Spleen (tissue), 11 donors: ENCODE measurements at regions not wholly inside any gene's neighbourhood (a gene's known extent, or its start where the extent isn't known, plus 50 kb on each side); places are given as distances from the start of the nearest gene placed in this dataset.

Source experiments
- DNase-seq: peaks from one replicate; pipeline ENCODE4 v3.0.0-alpha.2; 2020
- H3K27ac ChIP-seq, 8 donors: fragments of 200-600 bp; sonication (generic) in 7 of 8; 1 replicate in 4 of 8; 2 replicates in 4 of 8; pipeline versions ENCODE4 v1.5.0 to v1.8.0; 2016 to 2021; ENCODE audit warnings: inconsistent platforms in 4 of 8, mild to moderate bottlenecking in 4 of 8, moderate library complexity in 1 of 8
- H3K27me3 ChIP-seq, 7 donors: fragments of 200-600 bp; sonication (generic) in 6 of 7; replicated peaks in 1 of 7; 1 replicate in 4 of 7; 2 replicates in 3 of 7; pipeline versions ENCODE4 v1.5.0 to v1.8.0; 2016 to 2021; ENCODE audit warnings: inconsistent platforms in 3 of 7, mild to moderate bottlenecking in 1 of 7
- H3K36me3 ChIP-seq, 6 donors: fragments of 200-600 bp; sonication (generic) in 5 of 6; 1 replicate in 4 of 6; 2 replicates in 2 of 6; pipeline versions ENCODE4 v1.5.0 to v1.8.0; 2016 to 2021; ENCODE audit warnings: inconsistent platforms in 2 of 6
- H3K4me1 ChIP-seq, 6 donors: fragments of 200-600 bp; sonication (generic) in 5 of 6; 1 replicate in 3 of 6; 2 replicates in 3 of 6; pipeline versions ENCODE4 v1.5.0 to v1.8.0; 2016 to 2021; ENCODE audit warnings: inconsistent platforms in 3 of 6
- H3K4me3 ChIP-seq, 8 donors: fragments of 200-600 bp; sonication (generic) in 7 of 8; 1 replicate in 4 of 8; 2 replicates in 4 of 8; pipeline versions ENCODE4 v1.5.0 to v1.8.0; 2016 to 2021; ENCODE audit warnings: inconsistent platforms in 4 of 8, mild to moderate bottlenecking in 4 of 8, moderate library complexity in 2 of 8
- H3K9me3 ChIP-seq, 8 donors: fragments of 200-600 bp; sonication (generic) in 7 of 8; 1 replicate in 4 of 8; 2 replicates in 4 of 8; pipeline versions ENCODE4 v1.5.0 to v1.8.0; 2016 to 2021; ENCODE audit warnings: inconsistent platforms in 4 of 8
- POLR2A ChIP-seq, 3 donors: fragments of 450-650 bp; IDR thresholded peaks; one replicate each; pipeline ENCODE4 v1.5.1; 2017; ENCODE audit warnings: antibody characterized with exemption in 3 of 3, mild to moderate bottlenecking in 1 of 3
- POLR2AphosphoS5 ChIP-seq, 3 donors: sonication (generic); formaldehyde crosslinking; IDR thresholded peaks; one replicate each; pipeline ENCODE4 v1.5.1; 2017; ENCODE audit warnings: antibody characterized with exemption in 3 of 3
- WGBS, 5 donors: extraction: QIAGEN DNeasy Blood & Tissue Kit in 3 of 5; methylation state at CpG; one replicate each; pipeline versions ENCODE4 v1.1.5 to v1.1.7; 2013 to 2018; 5-methylcytosine and 5-hydroxymethylcytosine counted together
- intact Hi-C: fragments of 100-400 bp; cut with DNase I; formaldehyde crosslinking; loops from one replicate; pipeline ENCODE4 v1.15.0; 2023; ENCODE audit warnings: low total_unique reads
- TF ChIP-seq, protein P1 (sequence below), 11 experiments: fragments of 200-600 bp in 7 of 11; fragments of 450-650 bp in 4 of 11; sonication (generic) in 4 of 11; IDR thresholded peaks in 8 of 11; conservative IDR thresholded peaks in 3 of 11; 1 replicate in 7 of 11; 2 replicates in 4 of 11; pipeline versions ENCODE4 v1.4.0 to v1.8.0; 2016 to 2021; ENCODE audit warnings: antibody characterized with exemption in 11 of 11, inconsistent platforms in 4 of 11, mild to moderate bottlenecking in 1 of 11
- donor health status: healthy with polysubstance abuse.
- donor health status: DM: no; HTN: no; CAD: no; lungs with moderate emphysema.
- donor health status: DM: no; HTN: no; CAD: no.
- donor health status: Bipolar disorder and iron deficiency.
- donor health status: healthy.
- donor health status: DM: no; HTN: no; CAD: no.
- donor health status: DM: yes; HTN: yes; CAD: no.

DNA sequence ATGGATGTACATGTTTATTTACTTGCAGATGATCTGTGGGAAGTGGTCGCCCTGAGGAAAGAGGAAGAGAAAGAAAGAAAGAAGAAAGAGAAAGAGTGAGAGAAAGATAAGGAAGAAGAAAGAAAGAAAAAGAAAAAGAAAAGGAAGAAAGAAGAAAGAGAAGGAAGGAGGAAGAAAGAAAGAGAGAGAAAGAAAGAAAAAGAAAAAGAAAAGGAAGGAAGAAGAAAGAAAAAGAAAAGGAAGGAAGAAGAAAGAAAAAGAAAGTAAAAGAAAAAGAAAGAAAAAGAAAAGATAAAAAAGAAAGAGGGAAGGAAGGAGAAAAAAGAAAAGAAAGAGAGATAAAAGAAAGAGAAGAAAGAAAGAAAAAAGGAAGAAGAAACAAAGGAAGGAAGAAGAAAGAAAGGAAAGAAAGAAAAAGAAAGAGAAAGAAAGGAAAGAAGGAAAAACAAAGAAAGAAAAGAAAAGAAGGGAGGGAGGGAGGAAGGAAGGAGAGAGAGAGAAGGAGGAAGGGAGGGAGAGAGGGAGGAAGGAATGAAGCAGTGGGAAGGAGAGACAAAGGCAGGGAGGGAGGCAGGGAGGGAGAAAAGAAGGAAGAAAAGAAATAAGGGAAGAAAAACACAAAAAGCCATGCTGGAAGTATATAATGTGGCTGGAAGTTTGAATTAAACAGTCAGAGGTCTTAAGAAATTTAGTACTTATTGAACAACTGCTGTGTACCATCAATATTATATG lies 976.6 kb downstream of the FAM181B start:
- intact Hi-C loops: no loop called here

DNA sequence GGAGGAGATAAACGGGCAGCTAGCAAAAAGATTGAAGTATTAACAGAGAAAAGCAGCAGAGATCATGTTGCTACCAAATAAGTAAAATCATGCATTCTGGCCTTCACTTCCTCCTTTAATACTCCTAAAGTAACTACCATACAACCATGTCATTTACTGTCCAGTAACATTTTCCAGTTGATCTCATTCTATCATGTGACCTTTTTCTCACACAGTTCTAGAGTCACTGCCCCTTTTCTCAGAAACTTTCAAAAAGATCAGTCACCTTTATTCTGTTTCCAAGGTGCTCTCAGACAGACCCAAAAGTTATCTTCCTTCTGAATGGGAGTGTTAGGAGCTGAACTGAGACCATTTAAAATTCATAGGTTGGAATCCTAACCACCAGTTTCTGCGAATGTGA lies 984.4 kb downstream of the FAM181B start:
- 75 to 93% (median 78%) methylated on average over 2 of the region's 2 CpGs for WGBS, 5 donors
- H3K4me3 ChIP-seq: no peak overlapping the region

More for the DNA sequence above, 976.6 kb downstream of the FAM181B start:
- Histone ChIP-seq H3K27me3 (peaks cover 0 to 7% (median 0%) of the 10 kb centered on the region in 7 donors), H3K9me3 (no peaks in the 10 kb centered on the region), H3K4me3 (no peak overlapping the region), H3K27ac (no peak overlapping the region), H3K4me1 (no peaks in the 10 kb centered on the region), H3K36me3 (no peaks in the 10 kb centered on the region)
- no peak for DNase-seq
- 76 to 98% (median 84%) methylated on average over 1 of the region's 1 CpG for WGBS, 5 donors
- TF ChIP-seq, protein P1, sequence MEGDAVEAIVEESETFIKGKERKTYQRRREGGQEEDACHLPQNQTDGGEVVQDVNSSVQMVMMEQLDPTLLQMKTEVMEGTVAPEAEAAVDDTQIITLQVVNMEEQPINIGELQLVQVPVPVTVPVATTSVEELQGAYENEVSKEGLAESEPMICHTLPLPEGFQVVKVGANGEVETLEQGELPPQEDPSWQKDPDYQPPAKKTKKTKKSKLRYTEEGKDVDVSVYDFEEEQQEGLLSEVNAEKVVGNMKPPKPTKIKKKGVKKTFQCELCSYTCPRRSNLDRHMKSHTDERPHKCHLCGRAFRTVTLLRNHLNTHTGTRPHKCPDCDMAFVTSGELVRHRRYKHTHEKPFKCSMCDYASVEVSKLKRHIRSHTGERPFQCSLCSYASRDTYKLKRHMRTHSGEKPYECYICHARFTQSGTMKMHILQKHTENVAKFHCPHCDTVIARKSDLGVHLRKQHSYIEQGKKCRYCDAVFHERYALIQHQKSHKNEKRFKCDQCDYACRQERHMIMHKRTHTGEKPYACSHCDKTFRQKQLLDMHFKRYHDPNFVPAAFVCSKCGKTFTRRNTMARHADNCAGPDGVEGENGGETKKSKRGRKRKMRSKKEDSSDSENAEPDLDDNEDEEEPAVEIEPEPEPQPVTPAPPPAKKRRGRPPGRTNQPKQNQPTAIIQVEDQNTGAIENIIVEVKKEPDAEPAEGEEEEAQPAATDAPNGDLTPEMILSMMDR (IDR thresholded peaks at IDR 0.05 in 8 of 11, conservative IDR thresholded peaks at IDR 0.05 in 3 of 11): no peak
- no peak for TF ChIP-seq POLR2AphosphoS5 (IDR thresholded peaks at IDR 0.05)
- TF ChIP-seq POLR2A (IDR thresholded peaks at IDR 0.05): no peak

DNA sequence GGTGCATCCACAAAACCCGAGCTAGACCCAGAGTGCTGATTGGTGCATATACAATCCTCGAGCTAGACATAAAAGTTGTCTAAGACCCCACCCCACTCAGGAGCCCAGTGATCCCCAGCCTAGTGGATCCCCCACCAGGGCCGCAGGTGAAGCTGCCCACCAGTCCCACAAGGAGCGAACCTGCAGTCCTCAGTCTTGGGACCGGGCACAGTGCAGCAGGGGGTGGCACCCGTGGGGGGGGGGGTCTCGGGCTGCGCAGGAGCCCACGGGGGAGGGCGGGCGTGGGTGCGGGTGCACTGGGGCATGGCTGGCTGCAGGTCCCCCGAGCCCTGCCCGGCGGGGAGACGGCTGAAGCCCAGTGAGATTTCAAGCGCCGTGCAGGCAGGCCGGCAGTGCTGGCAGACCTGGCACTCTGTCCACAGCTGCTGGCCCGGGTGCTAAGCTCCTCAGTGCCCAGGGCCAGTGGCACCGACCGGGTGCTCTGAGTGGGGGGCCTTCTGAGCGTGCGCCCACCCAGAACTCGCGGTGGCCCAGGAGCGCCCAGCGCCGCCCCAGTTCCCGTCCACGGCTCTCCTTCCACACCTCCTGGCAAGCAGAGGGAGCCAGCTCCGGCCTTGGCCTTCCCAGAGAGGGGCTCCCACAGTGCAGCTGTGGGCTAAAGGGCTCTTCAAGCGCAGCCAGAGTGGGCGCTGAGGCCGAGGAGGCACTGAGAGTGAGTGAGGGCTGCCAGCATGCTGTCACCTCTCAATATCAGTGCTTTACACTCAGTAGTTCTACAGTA lies 989.1 kb downstream of the FAM181B start:
- H3K36me3 ChIP-seq: no peaks in the 10 kb centered on the region
- H3K27me3 ChIP-seq: no peaks in the 10 kb centered on the region
- intact Hi-C loops: no loop called here
- H3K4me3 ChIP-seq: no peak overlapping the region
- no peak overlapping the region for H3K27ac ChIP-seq
- no peak for DNase-seq
- H3K9me3 ChIP-seq: peaks cover 0 to 12% (median 0%) of the 10 kb centered on the region in 8 donors
- WGBS, 5 donors: 76 to 95% (median 90%) methylated on average over 9 to 35 of the region's 35 CpGs
- H3K4me1 ChIP-seq: no peaks in the 10 kb centered on the region
- TF ChIP-seq POLR2AphosphoS5 (IDR thresholded peaks at IDR 0.05) (no peak), POLR2A (IDR thresholded peaks at IDR 0.05) (no peak)
- TF ChIP-seq, protein P1 (IDR thresholded peaks at IDR 0.05 in 8 of 11, conservative IDR thresholded peaks at IDR 0.05 in 3 of 11): no peak

More for the DNA sequence above, 984.4 kb downstream of the FAM181B start:
- H3K4me1 ChIP-seq: no peaks in the 10 kb centered on the region
- peaks cover 0 to 7% (median 0%) of the 10 kb centered on the region in 8 donors for H3K9me3 ChIP-seq
- TF ChIP-seq POLR2AphosphoS5 (IDR thresholded peaks at IDR 0.05) (no peak), POLR2A (IDR thresholded peaks at IDR 0.05) (no peak)
- TF ChIP-seq, protein P1 (IDR thresholded peaks at IDR 0.05 in 8 of 11, conservative IDR thresholded peaks at IDR 0.05 in 3 of 11): no peak
- no peak overlapping the region for H3K27ac ChIP-seq
- H3K27me3 ChIP-seq: peaks cover 0 to 7% (median 0%) of the 10 kb centered on the region in 7 donors
- DNase-seq: no peak
- no peaks in the 10 kb centered on the region for H3K36me3 ChIP-seq
- intact Hi-C loops: no loop called here

DNA sequence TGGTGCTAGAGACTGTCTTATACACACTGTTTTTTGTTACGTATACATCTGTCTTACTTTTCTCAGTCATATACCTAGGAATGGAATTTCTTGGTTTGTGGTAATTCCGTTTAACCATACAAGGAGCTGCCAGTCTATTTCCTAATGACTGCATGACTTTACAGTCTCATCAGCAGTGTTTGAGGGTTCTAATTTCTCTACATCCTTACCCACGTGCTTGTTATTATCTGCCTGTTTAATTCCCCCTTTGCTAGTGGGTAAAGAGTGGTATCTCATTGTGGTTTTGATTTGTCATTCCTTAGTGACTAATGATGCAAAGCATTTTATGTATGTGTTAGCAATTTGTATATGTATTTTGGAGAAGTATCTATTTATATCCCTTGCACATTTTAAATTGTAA lies 1008.0 kb downstream of the FAM181B start:
- H3K36me3 ChIP-seq: no peaks in the 10 kb centered on the region
- no peak for DNase-seq
- intact Hi-C loops: no loop called here
- no peaks in the 10 kb centered on the region for H3K4me1 ChIP-seq
- H3K4me3 ChIP-seq: no peak overlapping the region
- 61 to 84% (median 70%) methylated on average over 3 of the region's 3 CpGs for WGBS, 5 donors
- peaks cover 1 to 24% (median 17%) of the 10 kb centered on the region in 8 donors for H3K9me3 ChIP-seq
- no peaks in the 10 kb centered on the region for H3K27me3 ChIP-seq
- H3K27ac ChIP-seq: no peak overlapping the region
- TF ChIP-seq, protein P1 (IDR thresholded peaks at IDR 0.05 in 8 of 11, conservative IDR thresholded peaks at IDR 0.05 in 3 of 11): no peak
- TF ChIP-seq POLR2AphosphoS5 (IDR thresholded peaks at IDR 0.05) (no peak), POLR2A (IDR thresholded peaks at IDR 0.05) (no peak)
